ENCODE measurements at regions not wholly inside any gene's neighbourhood (a gene's known extent, or its start where the extent isn't known, plus 50 kb on each side); places are given as distances from the start of the nearest gene placed in this dataset.

GRCh38 chr6:6882592-6882991 is 225.2 kb upstream of the RREB1 start:
- TF ChIP-seq GATA2 (IDR thresholded peaks at IDR 0.05; ENCODE audit: low read depth, low read length) (no peak), GATA3 (IDR thresholded peaks at IDR 0.05; ENCODE audit: low read depth, low read length) (no peak)

Data from SH-SY5Y (cell line).